ENCODE measurements at regions not wholly inside any gene's neighbourhood (a gene's known extent, or its start where the extent isn't known, plus 50 kb on each side); places are given as distances from the start of the nearest gene placed in this dataset.

DNA sequence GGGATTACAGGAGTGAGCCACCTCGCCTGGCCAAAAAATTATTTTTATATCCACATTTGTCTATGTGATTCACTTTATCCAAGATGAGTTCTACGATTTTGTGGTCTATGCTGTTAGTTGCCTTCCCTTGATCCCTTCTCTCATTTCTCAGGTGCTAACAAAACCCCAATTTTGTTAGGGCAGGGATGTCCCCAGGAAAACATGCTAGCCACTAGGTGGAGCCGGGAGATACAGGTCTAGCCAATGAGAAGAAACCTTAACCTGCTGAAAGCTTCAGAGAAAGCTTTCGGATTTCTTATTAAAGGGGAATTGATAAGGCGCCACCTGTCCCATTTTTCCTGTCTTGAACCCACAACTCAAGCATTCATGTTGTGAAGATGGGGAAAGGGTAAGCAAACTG is 167.4 kb upstream of the OLIG3 start:
- Histone ChIP-seq H4K20me1 (ENCODE audit: low read length) (no peaks in the 10 kb centered on the region), H3K4me2 (ENCODE audit: low read length) (no peak overlapping the region), H3K36me3 (ENCODE audit: low read depth, low read length) (no peaks in the 10 kb centered on the region), H3K9ac (ENCODE audit: low read length) (no peak overlapping the region), H3K4me1 (ENCODE audit: insufficient read depth, low read length) (no peaks in the 10 kb centered on the region), H3K27ac (ENCODE audit: low read length) (no peak overlapping the region), H3K4me3 (ENCODE audit: low read length) (no peak overlapping the region), H3K9me3 (ENCODE audit: low read length) (no peaks in the 10 kb centered on the region), H3K79me2 (ENCODE audit: low read length) (no peaks in the 10 kb centered on the region), H2AFZ (ENCODE audit: low read length) (no peak overlapping the region), H3K27me3 (ENCODE audit: low read length) (no peaks in the 10 kb centered on the region), H3K9me2 (replicated peaks; ENCODE audit: low read length) (no peaks in the 10 kb centered on the region), H3F3A (ENCODE audit: low read length, unreplicated experiment) (no peaks in the 10 kb centered on the region)
- DNase-seq (peak; percentile 54), ATAC-seq (peak; percentile 51)
- TF ChIP-seq EZH2phosphoT487 (IDR thresholded peaks at IDR 0.05; ENCODE audit: borderline replicate concordance, low read length), result no peak
- TF ChIP-seq, protein P1, sequence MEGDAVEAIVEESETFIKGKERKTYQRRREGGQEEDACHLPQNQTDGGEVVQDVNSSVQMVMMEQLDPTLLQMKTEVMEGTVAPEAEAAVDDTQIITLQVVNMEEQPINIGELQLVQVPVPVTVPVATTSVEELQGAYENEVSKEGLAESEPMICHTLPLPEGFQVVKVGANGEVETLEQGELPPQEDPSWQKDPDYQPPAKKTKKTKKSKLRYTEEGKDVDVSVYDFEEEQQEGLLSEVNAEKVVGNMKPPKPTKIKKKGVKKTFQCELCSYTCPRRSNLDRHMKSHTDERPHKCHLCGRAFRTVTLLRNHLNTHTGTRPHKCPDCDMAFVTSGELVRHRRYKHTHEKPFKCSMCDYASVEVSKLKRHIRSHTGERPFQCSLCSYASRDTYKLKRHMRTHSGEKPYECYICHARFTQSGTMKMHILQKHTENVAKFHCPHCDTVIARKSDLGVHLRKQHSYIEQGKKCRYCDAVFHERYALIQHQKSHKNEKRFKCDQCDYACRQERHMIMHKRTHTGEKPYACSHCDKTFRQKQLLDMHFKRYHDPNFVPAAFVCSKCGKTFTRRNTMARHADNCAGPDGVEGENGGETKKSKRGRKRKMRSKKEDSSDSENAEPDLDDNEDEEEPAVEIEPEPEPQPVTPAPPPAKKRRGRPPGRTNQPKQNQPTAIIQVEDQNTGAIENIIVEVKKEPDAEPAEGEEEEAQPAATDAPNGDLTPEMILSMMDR (conservative IDR thresholded peaks at IDR 0.05; ENCODE audit: low read depth, low read length), result peak; percentile 74
- no TSS peak for BruUV-seq (replicated peaks)
- ChIA-PET POLR2A (ENCODE audit: unreplicated experiment) (no interaction called here), CTCF (no interaction called here)
- intact Hi-C loops (cut with micrococcal nuclease), result no loop called here

DNA sequence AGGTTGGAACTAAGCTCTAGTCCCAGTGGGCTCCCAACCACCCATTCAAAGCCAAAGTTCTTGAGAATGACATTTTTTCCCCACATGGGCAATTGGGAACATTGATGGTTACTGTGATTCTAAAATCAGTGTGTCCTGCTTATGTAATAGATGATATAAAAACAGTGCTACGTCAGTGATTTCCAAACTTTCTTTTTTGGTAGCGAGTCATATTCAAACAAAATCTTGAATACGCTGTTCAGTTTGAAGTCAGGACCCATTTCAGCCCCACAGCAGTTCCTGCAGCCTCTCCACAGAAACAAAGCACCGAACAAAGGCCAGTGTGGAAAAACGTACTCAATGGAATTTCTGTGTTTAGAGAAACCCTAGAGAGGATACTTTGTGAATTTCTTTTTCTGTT is 170.0 kb upstream of the OLIG3 start:
- ChIA-PET CTCF (no interaction called here), POLR2A (ENCODE audit: unreplicated experiment) (no interaction called here)
- no peak overlapping the region for H3K27ac ChIP-seq (ENCODE audit: low read length)
- H3F3A ChIP-seq (ENCODE audit: low read length, unreplicated experiment), result no peaks in the 10 kb centered on the region
- DNase-seq (no peak), ATAC-seq (no peak)
- H3K4me2 ChIP-seq (ENCODE audit: low read length), result no peak overlapping the region
- H3K9me2 ChIP-seq (replicated peaks; ENCODE audit: low read length), result no peaks in the 10 kb centered on the region
- no peak overlapping the region for H2AFZ ChIP-seq (ENCODE audit: low read length)
- no peaks in the 10 kb centered on the region for H4K20me1 ChIP-seq (ENCODE audit: low read length)
- no peak overlapping the region for H3K9ac ChIP-seq (ENCODE audit: low read length)
- H3K36me3 ChIP-seq (ENCODE audit: low read depth, low read length), result no peaks in the 10 kb centered on the region
- H3K9me3 ChIP-seq (ENCODE audit: low read length), result no peaks in the 10 kb centered on the region
- no peak overlapping the region for H3K4me3 ChIP-seq (ENCODE audit: low read length)
- no peaks in the 10 kb centered on the region for H3K79me2 ChIP-seq (ENCODE audit: low read length)
- TF ChIP-seq, protein P1 (conservative IDR thresholded peaks at IDR 0.05; ENCODE audit: low read depth, low read length), result no peak
- no peak for TF ChIP-seq EZH2 (IDR thresholded peaks at IDR 0.05; ENCODE audit: low read length, unreplicated experiment)
- no peak for TF ChIP-seq EZH2phosphoT487 (IDR thresholded peaks at IDR 0.05; ENCODE audit: borderline replicate concordance, low read length)
- intact Hi-C loops (cut with micrococcal nuclease), result no loop called here
- H3K27me3 ChIP-seq (ENCODE audit: low read length), result no peaks in the 10 kb centered on the region
- BruUV-seq (replicated peaks), result no TSS peak
- no peaks in the 10 kb centered on the region for H3K4me1 ChIP-seq (ENCODE audit: insufficient read depth, low read length)

DNA sequence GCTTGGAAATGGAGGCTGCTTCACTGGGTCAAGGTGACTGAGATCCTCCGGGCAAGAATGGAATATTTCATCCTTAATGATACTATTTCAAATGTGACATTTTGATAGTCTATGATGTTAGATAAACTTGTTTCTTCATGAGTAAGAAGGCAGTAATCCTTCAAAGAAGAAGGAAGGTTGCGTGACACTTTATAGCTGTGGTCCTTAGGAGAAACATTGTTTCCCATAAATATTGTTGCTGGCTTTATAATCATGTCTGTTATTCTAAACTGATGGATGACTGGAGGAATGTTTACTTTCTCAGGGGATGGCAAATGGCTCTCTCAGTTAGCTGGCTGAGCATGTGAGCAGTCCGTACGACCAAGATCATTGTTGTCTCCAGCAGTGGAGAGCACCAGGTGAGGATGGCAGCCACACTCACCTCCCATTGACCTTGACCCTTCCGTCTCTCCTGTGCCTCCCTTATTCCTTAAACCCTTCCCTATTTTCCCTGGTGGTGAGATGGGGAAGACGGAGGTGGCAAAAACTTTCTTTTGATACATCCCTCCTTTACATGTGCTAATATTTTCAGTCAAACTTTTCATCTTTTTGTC is 171.2 kb upstream of the OLIG3 start:
- ATAC-seq, result no peak
- Histone ChIP-seq H3K27ac (ENCODE audit: low read length) (no peak overlapping the region), H3K4me1 (ENCODE audit: insufficient read depth, low read length) (no peaks in the 10 kb centered on the region), H3K79me2 (ENCODE audit: low read length) (no peaks in the 10 kb centered on the region), H3K9me3 (ENCODE audit: low read length) (no peaks in the 10 kb centered on the region), H3K9me2 (replicated peaks; ENCODE audit: low read length) (no peaks in the 10 kb centered on the region), H3K36me3 (ENCODE audit: low read depth, low read length) (no peaks in the 10 kb centered on the region), H2AFZ (ENCODE audit: low read length) (no peak overlapping the region), H3K4me2 (ENCODE audit: low read length) (no peak overlapping the region), H3K27me3 (ENCODE audit: low read length) (no peaks in the 10 kb centered on the region), H4K20me1 (ENCODE audit: low read length) (no peaks in the 10 kb centered on the region), H3F3A (ENCODE audit: low read length, unreplicated experiment) (no peaks in the 10 kb centered on the region), H3K4me3 (ENCODE audit: low read length) (no peak overlapping the region), H3K9ac (ENCODE audit: low read length) (no peak overlapping the region)
- no peak for TF ChIP-seq EZH2 (IDR thresholded peaks at IDR 0.05; ENCODE audit: low read length, unreplicated experiment)
- TF ChIP-seq, protein P1 (conservative IDR thresholded peaks at IDR 0.05; ENCODE audit: low read depth, low read length), result no peak
- ChIA-PET POLR2A (ENCODE audit: unreplicated experiment) (interaction anchor here (0.6 kb wide), 1 partner anchor 59 kb away, joined by 3 read pairs; no protein-coding TSS in a partner anchor), CTCF (no interaction called here)
- no peak for DNase-seq
- no TSS peak for BruUV-seq (replicated peaks)
- intact Hi-C loops (cut with micrococcal nuclease), result no loop called here

All from PC-3 (cell line).